HL-60 (cell line): ENCODE measurements at regions not wholly inside any gene's neighbourhood (a gene's known extent, or its start where the extent isn't known, plus 50 kb on each side); places are given as distances from the start of the nearest gene placed in this dataset.

ENCODE experiments used
- POLR2AphosphoS5 ChIP-seq: IDR thresholded peaks from 2 replicates; pipeline ENCODE4 v1.6.1; 2012; ENCODE audit warnings: low read depth
- SPI1 ChIP-seq: IDR thresholded peaks from 2 replicates; pipeline ENCODE4 v1.6.1; 2012; ENCODE audit warnings: low read depth, mild to moderate bottlenecking, borderline replicate concordance
- TF ChIP-seq, protein P1 (sequence below): IDR thresholded peaks from one replicate; pipeline ENCODE4 v1.5.1; 2011; ENCODE audit warnings: low read length, control low read depth, inconsistent platforms; ENCODE audit not compliant: insufficient read depth
- TF ChIP-seq, protein P2 (sequence below): IDR thresholded peaks from 2 replicates; pipeline ENCODE4 v1.6.1; 2012; ENCODE audit warnings: low read depth; ENCODE audit not compliant: insufficient replicate concordance

DNA sequence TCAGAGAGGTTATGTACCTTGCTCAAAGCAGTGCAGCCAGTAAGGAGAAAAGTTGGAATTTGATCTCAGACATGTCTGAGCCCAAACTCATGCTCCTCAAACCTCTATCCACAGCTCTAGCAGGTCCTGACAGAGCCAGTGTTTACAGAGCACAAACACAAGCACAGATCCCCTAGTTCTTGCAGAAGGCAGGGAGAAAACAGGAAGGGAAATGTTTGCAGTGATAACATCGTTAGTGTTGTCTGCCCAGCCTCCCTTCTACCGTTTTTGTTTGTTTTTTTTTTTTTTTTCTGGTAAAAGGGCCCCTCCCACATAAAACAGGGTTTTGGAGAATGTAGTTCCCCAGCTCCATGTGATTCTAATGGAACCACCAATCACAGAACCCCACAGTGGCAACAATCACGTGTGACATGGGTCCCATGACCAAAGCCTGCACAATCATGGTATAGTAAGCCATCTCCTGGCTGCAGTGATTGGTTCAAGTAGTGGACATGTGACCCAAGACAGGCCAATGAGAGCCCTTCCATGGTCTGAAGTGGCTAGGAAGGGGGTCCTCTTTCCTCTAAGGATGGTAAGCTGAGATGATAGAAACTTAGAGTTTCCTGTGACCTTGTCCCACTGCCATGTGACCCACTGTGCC, 513.4 kb downstream of the MED13L start:
- TF ChIP-seq, protein P1, sequence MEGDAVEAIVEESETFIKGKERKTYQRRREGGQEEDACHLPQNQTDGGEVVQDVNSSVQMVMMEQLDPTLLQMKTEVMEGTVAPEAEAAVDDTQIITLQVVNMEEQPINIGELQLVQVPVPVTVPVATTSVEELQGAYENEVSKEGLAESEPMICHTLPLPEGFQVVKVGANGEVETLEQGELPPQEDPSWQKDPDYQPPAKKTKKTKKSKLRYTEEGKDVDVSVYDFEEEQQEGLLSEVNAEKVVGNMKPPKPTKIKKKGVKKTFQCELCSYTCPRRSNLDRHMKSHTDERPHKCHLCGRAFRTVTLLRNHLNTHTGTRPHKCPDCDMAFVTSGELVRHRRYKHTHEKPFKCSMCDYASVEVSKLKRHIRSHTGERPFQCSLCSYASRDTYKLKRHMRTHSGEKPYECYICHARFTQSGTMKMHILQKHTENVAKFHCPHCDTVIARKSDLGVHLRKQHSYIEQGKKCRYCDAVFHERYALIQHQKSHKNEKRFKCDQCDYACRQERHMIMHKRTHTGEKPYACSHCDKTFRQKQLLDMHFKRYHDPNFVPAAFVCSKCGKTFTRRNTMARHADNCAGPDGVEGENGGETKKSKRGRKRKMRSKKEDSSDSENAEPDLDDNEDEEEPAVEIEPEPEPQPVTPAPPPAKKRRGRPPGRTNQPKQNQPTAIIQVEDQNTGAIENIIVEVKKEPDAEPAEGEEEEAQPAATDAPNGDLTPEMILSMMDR: no peak
- TF ChIP-seq SPI1 (no peak), POLR2AphosphoS5 (no peak)
- TF ChIP-seq, protein P2, sequence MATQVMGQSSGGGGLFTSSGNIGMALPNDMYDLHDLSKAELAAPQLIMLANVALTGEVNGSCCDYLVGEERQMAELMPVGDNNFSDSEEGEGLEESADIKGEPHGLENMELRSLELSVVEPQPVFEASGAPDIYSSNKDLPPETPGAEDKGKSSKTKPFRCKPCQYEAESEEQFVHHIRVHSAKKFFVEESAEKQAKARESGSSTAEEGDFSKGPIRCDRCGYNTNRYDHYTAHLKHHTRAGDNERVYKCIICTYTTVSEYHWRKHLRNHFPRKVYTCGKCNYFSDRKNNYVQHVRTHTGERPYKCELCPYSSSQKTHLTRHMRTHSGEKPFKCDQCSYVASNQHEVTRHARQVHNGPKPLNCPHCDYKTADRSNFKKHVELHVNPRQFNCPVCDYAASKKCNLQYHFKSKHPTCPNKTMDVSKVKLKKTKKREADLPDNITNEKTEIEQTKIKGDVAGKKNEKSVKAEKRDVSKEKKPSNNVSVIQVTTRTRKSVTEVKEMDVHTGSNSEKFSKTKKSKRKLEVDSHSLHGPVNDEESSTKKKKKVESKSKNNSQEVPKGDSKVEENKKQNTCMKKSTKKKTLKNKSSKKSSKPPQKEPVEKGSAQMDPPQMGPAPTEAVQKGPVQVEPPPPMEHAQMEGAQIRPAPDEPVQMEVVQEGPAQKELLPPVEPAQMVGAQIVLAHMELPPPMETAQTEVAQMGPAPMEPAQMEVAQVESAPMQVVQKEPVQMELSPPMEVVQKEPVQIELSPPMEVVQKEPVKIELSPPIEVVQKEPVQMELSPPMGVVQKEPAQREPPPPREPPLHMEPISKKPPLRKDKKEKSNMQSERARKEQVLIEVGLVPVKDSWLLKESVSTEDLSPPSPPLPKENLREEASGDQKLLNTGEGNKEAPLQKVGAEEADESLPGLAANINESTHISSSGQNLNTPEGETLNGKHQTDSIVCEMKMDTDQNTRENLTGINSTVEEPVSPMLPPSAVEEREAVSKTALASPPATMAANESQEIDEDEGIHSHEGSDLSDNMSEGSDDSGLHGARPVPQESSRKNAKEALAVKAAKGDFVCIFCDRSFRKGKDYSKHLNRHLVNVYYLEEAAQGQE: no peak
